ENCODE measurements at regions not wholly inside any gene's neighbourhood (a gene's known extent, or its start where the extent isn't known, plus 50 kb on each side); places are given as distances from the start of the nearest gene placed in this dataset.

- peak; percentile 66 for TF ChIP-seq RAD21 (IDR thresholded peaks at IDR 0.05; ENCODE audit: low read depth)
- no peak for TF ChIP-seq ZFX (IDR thresholded peaks at IDR 0.05)
- no peak for TF ChIP-seq SRF (IDR thresholded peaks at IDR 0.05; ENCODE audit: low read depth)
- TF ChIP-seq CTCF (IDR thresholded peaks at IDR 0.05 in 2 of 3, conservative IDR thresholded peaks at IDR 0.05 in 1 of 3; ENCODE audit: borderline replicate concordance in 1 of 3, insufficient read depth in 1 of 3, low read depth in 2 of 3, low read length in 2 of 3) = peak; percentile 62 to 67 (median 64); a peak in 5 of 6 replicates
- RAD21 ChIA-PET (ENCODE audit: low non-redundant PET in 1 of 2, low total read pairs in 2 of 2, uncharacterized antibody in 2 of 2, unreplicated experiment in 2 of 2) = no interaction called here
- no peaks in the 10 kb centered on the region for H3K4me1 ChIP-seq (ENCODE audit: control insufficient read depth in 1 of 2, insufficient read depth in 2 of 2, low read length in 2 of 2)
- DNase-seq (ENCODE audit: low read depth, low spot score) (peak; percentile 16), ATAC-seq (peak; percentile 93)
- H2AFZ ChIP-seq (ENCODE audit: low read depth, low read length, poor library complexity, severe bottlenecking) = peak overlapping the region; percentile 38
- H3K9ac ChIP-seq (ENCODE audit: low read length) = no peak overlapping the region
- CTCF ChIA-PET = no interaction called here
- no peak overlapping the region for H3K4me3 ChIP-seq (replicated peaks in 1 of 2; ENCODE audit: low read depth in 1 of 2, low read length in 2 of 2)
- H3K27me3 ChIP-seq (ENCODE audit: insufficient read depth, low read length) = no peaks in the 10 kb centered on the region
- no peak overlapping the region for H3K4me2 ChIP-seq (ENCODE audit: low read length)
- BruUV-seq (replicated peaks) = no TSS peak
- H3K36me3 ChIP-seq (ENCODE audit: control insufficient read depth in 1 of 2, insufficient read depth in 2 of 2, low read length in 2 of 2) = no peaks in the 10 kb centered on the region
- no peaks in the 10 kb centered on the region for H3K9me3 ChIP-seq (ENCODE audit: control insufficient read depth in 1 of 2, insufficient read depth in 1 of 2, low read depth in 1 of 2, low read length in 2 of 2)
- intact Hi-C loops (cut with micrococcal nuclease) = no loop called here
- H4K20me1 ChIP-seq (ENCODE audit: insufficient read depth) = no peaks in the 10 kb centered on the region
- H3K9me2 ChIP-seq (ENCODE audit: insufficient read depth) = no peaks in the 10 kb centered on the region
- POLR2A ChIA-PET = no interaction called here
- H3K27ac ChIP-seq (ENCODE audit: low read depth, low read length) = no peak overlapping the region
- no peaks in the 10 kb centered on the region for H3K79me2 ChIP-seq (ENCODE audit: insufficient read depth, low read length)
These were observed 128.3 kb upstream of the ATP5MC3 start for GRCh38 chr2:175309799-175310198.

GRCh38 chr2:175308005-175308404, 126.5 kb upstream of the ATP5MC3 start:
- H4K20me1 ChIP-seq (ENCODE audit: insufficient read depth) = no peaks in the 10 kb centered on the region
- H3K9me3 ChIP-seq (ENCODE audit: control insufficient read depth in 1 of 2, insufficient read depth in 1 of 2, low read depth in 1 of 2, low read length in 2 of 2) = no peaks in the 10 kb centered on the region
- H3K9me2 ChIP-seq (ENCODE audit: insufficient read depth) = no peaks in the 10 kb centered on the region
- no TSS peak for BruUV-seq (replicated peaks)
- H3K4me2 ChIP-seq (ENCODE audit: low read length) = no peak overlapping the region
- no peaks in the 10 kb centered on the region for H3K27me3 ChIP-seq (ENCODE audit: insufficient read depth, low read length)
- intact Hi-C loops (cut with micrococcal nuclease) = no loop called here
- no peaks in the 10 kb centered on the region for H3K79me2 ChIP-seq (ENCODE audit: insufficient read depth, low read length)
- no peaks in the 10 kb centered on the region for H3K4me1 ChIP-seq (ENCODE audit: control insufficient read depth in 1 of 2, insufficient read depth in 2 of 2, low read length in 2 of 2)
- no peak for DNase-seq (ENCODE audit: low read depth, low spot score)
- H3K27ac ChIP-seq (ENCODE audit: low read depth, low read length) = no peak overlapping the region
- no peak overlapping the region for H2AFZ ChIP-seq (ENCODE audit: low read depth, low read length, poor library complexity, severe bottlenecking)
- H3K9ac ChIP-seq (ENCODE audit: low read length) = no peak overlapping the region
- ChIA-PET POLR2A (no interaction called here), RAD21 (ENCODE audit: low non-redundant PET in 1 of 2, low total read pairs in 2 of 2, uncharacterized antibody in 2 of 2, unreplicated experiment in 2 of 2) (no interaction called here), CTCF (no interaction called here)
- no peak overlapping the region for H3K4me3 ChIP-seq (replicated peaks in 1 of 2; ENCODE audit: low read depth in 1 of 2, low read length in 2 of 2)
- H3K36me3 ChIP-seq (ENCODE audit: control insufficient read depth in 1 of 2, insufficient read depth in 2 of 2, low read length in 2 of 2) = no peaks in the 10 kb centered on the region
- TF ChIP-seq TCF7L2 (IDR thresholded peaks at IDR 0.05; ENCODE audit: borderline replicate concordance, extremely low read depth, insufficient read depth, insufficient read length) (no peak), CBX3 (IDR thresholded peaks at IDR 0.05; ENCODE audit: low read depth) (no peak), EZH2 (IDR thresholded peaks at IDR 0.05) (no peak), CEBPB (IDR thresholded peaks at IDR 0.05; ENCODE audit: low read depth) (no peak), MAX (IDR thresholded peaks at IDR 0.05) (no peak), EZH2phosphoT487 (IDR thresholded peaks at IDR 0.05; ENCODE audit: borderline replicate concordance) (no peak), FOSL1 (IDR thresholded peaks at IDR 0.05; ENCODE audit: low read depth) (no peak), ZNF274 (IDR thresholded peaks at IDR 0.05; ENCODE audit: low read depth, low read length) (no peak)
- no peak for ATAC-seq
